Stomach (tissue), 8 donors: ENCODE measurements at regions not wholly inside any gene's neighbourhood (a gene's known extent, or its start where the extent isn't known, plus 50 kb on each side); places are given as distances from the start of the nearest gene placed in this dataset.

Experiments
- DNase-seq, 2 donors: peaks; one replicate each; pipeline versions ENCODE4 v3.0.0 to v3.0.0-alpha.2; 2013 to 2019
- H3K27ac ChIP-seq, 5 donors: fragments of 200-600 bp in 4 of 5; sonication (generic) in 4 of 5; one replicate each; pipeline ENCODE4 v1.5.1; 2013 to 2019; ENCODE audit warnings: mild to moderate bottlenecking in 1 of 5, moderate library complexity in 1 of 5
- H3K27me3 ChIP-seq, 3 donors: fragments of 200-600 bp; sonication (generic); one replicate each; pipeline ENCODE4 v1.5.1; 2017 to 2019; ENCODE audit warnings: mixed run types in 1 of 3
- H3K36me3 ChIP-seq, 4 donors: fragments of 200-600 bp; sonication (generic); 1 replicate in 3 of 4; 2 replicates in 1 of 4; pipeline ENCODE4 v1.5.1; 2016 to 2019
- H3K4me1 ChIP-seq, 4 donors: fragments of 200-600 bp; sonication (generic); one replicate each; pipeline ENCODE4 v1.5.1; 2016 to 2019
- H3K4me3 ChIP-seq, 4 donors: fragments of 200-600 bp; sonication (generic) in 3 of 4; one replicate each; pipeline ENCODE4 v1.5.1; 2016 to 2019; ENCODE audit warnings: mild to moderate bottlenecking in 1 of 4
- H3K9me3 ChIP-seq, 4 donors: fragments of 200-600 bp; sonication (generic); one replicate each; pipeline ENCODE4 v1.5.1; 2016 to 2019
- EP300 ChIP-seq: sonication (generic); formaldehyde crosslinking; IDR thresholded peaks from one replicate; pipeline ENCODE4 v1.6.1; 2017; ENCODE audit warnings: antibody characterized with exemption
- POLR2A ChIP-seq, 4 donors: fragments of 450-650 bp; IDR thresholded peaks; one replicate each; pipeline ENCODE4 v1.6.1; 2016; ENCODE audit warnings: antibody characterized with exemption in 4 of 4, control low read depth in 2 of 4, mild to moderate bottlenecking in 1 of 4, moderate library complexity in 1 of 4
- POLR2AphosphoS5 ChIP-seq, 3 donors: sonication (generic); formaldehyde crosslinking; IDR thresholded peaks; one replicate each; pipeline ENCODE4 v1.6.1; 2016; ENCODE audit warnings: antibody characterized with exemption in 3 of 3
- WGBS, 5 donors: extraction: QIAGEN DNeasy Blood & Tissue Kit in 3 of 5; methylation state at CpG; one replicate each; pipeline versions ENCODE4 v1.1.5 to v1.1.7; 2013 to 2018; 5-methylcytosine and 5-hydroxymethylcytosine counted together
- intact Hi-C: fragments of 100-400 bp; cut with DNase I; formaldehyde crosslinking; loops from one replicate; pipeline ENCODE4 v1.15.1; 2023; ENCODE audit warnings: low total_unique reads
- TF ChIP-seq, protein P1 (sequence below), 7 experiments: fragments of 450-650 bp in 4 of 7; fragments of 200-600 bp in 3 of 7; sonication (generic) in 3 of 7; IDR thresholded peaks; one replicate each; pipeline ENCODE4 v1.5.1; 2016 to 2019; ENCODE audit warnings: antibody characterized with exemption in 7 of 7, control low read depth in 2 of 7, mild to moderate bottlenecking in 1 of 7
- donor health status: healthy with polysubstance abuse.
- donor health status: Bipolar disorder and iron deficiency.
- donor health status: healthy.

DNA sequence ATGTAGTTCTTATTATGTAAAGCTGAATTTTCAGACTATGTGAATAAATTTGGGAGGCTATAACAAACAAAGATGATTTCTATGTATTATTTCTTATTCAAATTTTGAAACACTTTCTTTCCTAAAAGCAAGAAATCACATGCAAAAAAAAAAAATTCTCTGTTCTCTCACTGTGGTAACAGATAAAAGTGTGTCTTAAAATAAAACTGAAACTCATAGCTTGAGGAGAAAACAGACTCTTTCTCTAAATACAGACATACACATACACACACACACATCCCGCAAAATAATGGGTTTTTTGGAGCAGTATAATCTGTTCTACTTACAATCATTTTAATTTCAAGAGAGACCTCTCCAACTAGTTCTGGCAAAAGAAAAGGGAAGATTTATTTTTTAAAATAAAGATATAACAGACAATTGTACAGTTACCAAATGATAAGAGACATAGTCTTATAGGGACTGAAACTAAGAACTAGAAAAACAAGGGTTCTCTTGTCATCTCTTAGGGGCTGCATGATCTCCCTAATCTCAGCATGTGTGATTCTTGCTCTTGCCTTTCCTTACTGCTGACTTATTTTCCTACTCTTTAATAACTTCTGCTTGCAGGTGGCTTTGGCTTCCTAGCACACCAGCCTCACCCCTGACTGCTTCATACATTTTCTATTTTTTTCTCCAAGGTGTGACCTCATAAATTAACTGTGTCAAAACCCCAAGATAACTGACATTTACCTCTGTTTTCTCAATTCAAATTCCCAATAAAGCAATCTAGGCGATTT lies 483.5 kb upstream of the POT1 start:
- Histone ChIP-seq H3K36me3 (no peaks in the 10 kb centered on the region), H3K27me3 (no peaks in the 10 kb centered on the region), H3K4me1 (no peaks in the 10 kb centered on the region), H3K4me3 (no peak overlapping the region), H3K9me3 (peaks cover 0 to 11% (median 2%) of the 10 kb centered on the region in 4 donors), H3K27ac (no peak overlapping the region)
- WGBS, 5 donors, result 51 to 63% (median 57%) methylated on average over 2 of the region's 2 CpGs
- intact Hi-C loops, result no loop called here
- TF ChIP-seq POLR2A (IDR thresholded peaks at IDR 0.05), result no peak
- TF ChIP-seq, protein P1, sequence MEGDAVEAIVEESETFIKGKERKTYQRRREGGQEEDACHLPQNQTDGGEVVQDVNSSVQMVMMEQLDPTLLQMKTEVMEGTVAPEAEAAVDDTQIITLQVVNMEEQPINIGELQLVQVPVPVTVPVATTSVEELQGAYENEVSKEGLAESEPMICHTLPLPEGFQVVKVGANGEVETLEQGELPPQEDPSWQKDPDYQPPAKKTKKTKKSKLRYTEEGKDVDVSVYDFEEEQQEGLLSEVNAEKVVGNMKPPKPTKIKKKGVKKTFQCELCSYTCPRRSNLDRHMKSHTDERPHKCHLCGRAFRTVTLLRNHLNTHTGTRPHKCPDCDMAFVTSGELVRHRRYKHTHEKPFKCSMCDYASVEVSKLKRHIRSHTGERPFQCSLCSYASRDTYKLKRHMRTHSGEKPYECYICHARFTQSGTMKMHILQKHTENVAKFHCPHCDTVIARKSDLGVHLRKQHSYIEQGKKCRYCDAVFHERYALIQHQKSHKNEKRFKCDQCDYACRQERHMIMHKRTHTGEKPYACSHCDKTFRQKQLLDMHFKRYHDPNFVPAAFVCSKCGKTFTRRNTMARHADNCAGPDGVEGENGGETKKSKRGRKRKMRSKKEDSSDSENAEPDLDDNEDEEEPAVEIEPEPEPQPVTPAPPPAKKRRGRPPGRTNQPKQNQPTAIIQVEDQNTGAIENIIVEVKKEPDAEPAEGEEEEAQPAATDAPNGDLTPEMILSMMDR (IDR thresholded peaks at IDR 0.05), result no peak
- no peak for TF ChIP-seq POLR2AphosphoS5 (IDR thresholded peaks at IDR 0.05)
- TF ChIP-seq EP300, result no peak
- peak in 1 of 2 donors; percentile 4 for DNase-seq

DNA sequence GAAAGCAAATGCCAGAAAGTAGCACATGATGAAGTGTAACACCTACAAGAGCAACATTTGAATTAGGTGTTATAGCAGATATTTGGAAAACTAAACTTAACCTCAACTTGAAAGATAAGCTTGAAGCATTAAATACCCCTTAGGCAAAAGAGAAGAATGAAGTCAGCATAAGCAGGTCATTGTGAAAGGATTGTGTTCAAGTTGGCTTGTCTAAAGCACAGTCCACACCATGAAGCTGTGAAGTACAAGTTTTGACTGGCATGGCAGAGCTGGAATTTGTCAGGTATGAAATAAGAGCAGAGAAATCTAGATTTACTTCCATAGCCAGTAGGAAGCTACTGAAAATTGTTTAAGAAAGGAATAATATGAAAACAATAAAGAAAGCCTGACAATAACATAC lies 480.3 kb upstream of the POT1 start:
- H3K4me1 ChIP-seq, result no peaks in the 10 kb centered on the region
- TF ChIP-seq EP300 (no peak), POLR2A (IDR thresholded peaks at IDR 0.05) (no peak), POLR2AphosphoS5 (IDR thresholded peaks at IDR 0.05) (no peak)
- TF ChIP-seq, protein P1 (IDR thresholded peaks at IDR 0.05), result no peak

DNA sequence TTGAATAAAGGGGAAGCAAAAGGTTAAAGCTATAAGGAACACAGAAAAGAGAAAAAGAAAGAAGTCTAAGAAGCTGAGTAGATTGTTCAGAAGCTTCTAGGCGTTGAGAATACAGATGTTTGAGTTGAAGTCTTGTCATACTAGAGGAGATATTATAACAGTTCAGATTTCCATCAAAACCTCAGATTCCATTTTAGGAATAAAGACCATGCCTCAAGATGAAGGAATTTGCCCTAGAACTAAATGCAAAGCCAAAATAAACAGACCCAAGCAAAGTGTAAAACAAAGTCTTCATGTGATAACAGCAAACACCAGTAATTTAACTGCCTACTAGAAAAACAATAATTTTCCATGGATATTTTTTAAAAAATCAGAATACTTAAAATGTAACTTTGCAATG lies 476.5 kb upstream of the POT1 start:
- TF ChIP-seq EP300, result no peak
- TF ChIP-seq POLR2AphosphoS5 (IDR thresholded peaks at IDR 0.05), result no peak
- TF ChIP-seq, protein P1 (IDR thresholded peaks at IDR 0.05), result no peak
- no peak for TF ChIP-seq POLR2A (IDR thresholded peaks at IDR 0.05)
- Histone ChIP-seq H3K4me1 (no peaks in the 10 kb centered on the region), H3K9me3 (no peaks in the 10 kb centered on the region), H3K27me3 (no peaks in the 10 kb centered on the region), H3K27ac (no peak overlapping the region), H3K4me3 (no peak overlapping the region), H3K36me3 (no peaks in the 10 kb centered on the region)
- no peak for DNase-seq
- WGBS, 5 donors, result 29 to 52% (median 46%) methylated on average over 1 of the region's 1 CpG
- intact Hi-C loops, result no loop called here

More for the DNA sequence above, 480.3 kb upstream of the POT1 start:
- peaks cover 0 to under 1% (median 0%) of the 10 kb centered on the region in 4 donors for H3K9me3 ChIP-seq
- H3K36me3 ChIP-seq, result no peaks in the 10 kb centered on the region
- no peaks in the 10 kb centered on the region for H3K27me3 ChIP-seq
- no peak for DNase-seq
- no peak overlapping the region for H3K4me3 ChIP-seq
- H3K27ac ChIP-seq, result no peak overlapping the region
- intact Hi-C loops, result no loop called here

DNA sequence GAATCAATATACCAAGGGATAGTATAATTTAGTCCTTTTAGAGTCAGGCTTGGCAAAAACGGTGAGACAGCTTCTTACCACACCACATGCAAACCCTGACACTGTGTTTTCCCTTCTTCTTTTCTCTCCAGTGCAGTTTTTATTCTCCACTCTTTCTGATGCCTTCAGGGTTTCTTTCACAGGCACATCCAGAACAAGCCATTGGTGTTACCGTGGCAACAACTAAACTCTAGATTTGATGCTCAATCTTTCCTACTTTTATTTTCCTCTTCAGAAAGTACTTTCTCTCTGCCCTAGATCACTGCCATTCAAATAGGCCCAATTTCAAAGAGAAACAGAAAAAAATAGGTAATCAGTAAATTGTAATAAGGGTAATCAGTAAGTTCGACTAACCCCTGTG lies 469.8 kb upstream of the POT1 start:
- no peak for TF ChIP-seq EP300
- no peak for TF ChIP-seq POLR2A (IDR thresholded peaks at IDR 0.05)
- TF ChIP-seq, protein P1 (IDR thresholded peaks at IDR 0.05), result no peak
- no peak for TF ChIP-seq POLR2AphosphoS5 (IDR thresholded peaks at IDR 0.05)
- no peak for DNase-seq
- intact Hi-C loops, result no loop called here
- Histone ChIP-seq H3K9me3 (no peaks in the 10 kb centered on the region), H3K27ac (no peak overlapping the region), H3K4me3 (no peak overlapping the region), H3K36me3 (no peaks in the 10 kb centered on the region), H3K27me3 (no peaks in the 10 kb centered on the region), H3K4me1 (no peaks in the 10 kb centered on the region)
- WGBS, 5 donors, result 84 to 88% (median 86%) methylated on average over 3 of the region's 3 CpGs
